Natural killer cell (primary cell): ENCODE measurements at regions not wholly inside any gene's neighbourhood (a gene's known extent, or its start where the extent isn't known, plus 50 kb on each side); places are given as distances from the start of the nearest gene placed in this dataset.
"Not testable (repeated sequence)": the region's sequence is repeated elsewhere in the genome, so short reads cannot be mapped to it uniquely, and the experiment has no call there.

Source experiments
- ATAC-seq, 3 donors: fragments of 150-1000 bp in 2 of 3; fragments of 200-7000 bp in 1 of 3; cut with Tn5 transposase; 1 replicate in 1 of 3; 2 replicates in 2 of 3; pipeline ENCODE4 v1.10.0; 2021; ENCODE audit warnings: mild to moderate bottlenecking in 2 of 3, moderate library complexity in 2 of 3
- DNase-seq, 2 donors: peaks; one replicate each; pipeline versions ENCODE4 v3.0.0 to v3.0.0-alpha.2; 2013 to 2021; ENCODE audit warnings: mixed read lengths in 1 of 2
- H3K27ac ChIP-seq: one replicate; pipeline ENCODE4 v1.5.1; 2013; ENCODE audit warnings: mild to moderate bottlenecking, low read length
- H3K27me3 ChIP-seq: one replicate; pipeline ENCODE4 v1.6.1; 2013; ENCODE audit warnings: low read length; ENCODE audit not compliant: control insufficient read depth, insufficient read depth
- H3K36me3 ChIP-seq: one replicate; pipeline ENCODE4 v1.6.1; 2013; ENCODE audit warnings: low read length; ENCODE audit not compliant: control insufficient read depth, insufficient read depth
- H3K4me1 ChIP-seq: one replicate; pipeline ENCODE4 v1.6.1; 2013; ENCODE audit warnings: low read length; ENCODE audit not compliant: control insufficient read depth, insufficient read depth
- H3K4me3 ChIP-seq: one replicate; pipeline ENCODE4 v1.5.1; 2013; ENCODE audit warnings: low read length
- H3K9me3 ChIP-seq: one replicate; pipeline ENCODE4 v1.6.1; 2013; ENCODE audit warnings: low read length; ENCODE audit not compliant: control insufficient read depth, insufficient read depth
- H3K27ac Mint-ChIP-seq, 2 donors: one replicate each; pipeline ENCODE4 v1.8.0; 2022; ENCODE audit warnings: mild to moderate bottlenecking in 2 of 2, mixed read lengths in 2 of 2, moderate library complexity in 1 of 2
- H3K27me3 Mint-ChIP-seq, 2 donors: one replicate each; pipeline ENCODE4 v1.8.0; 2022; ENCODE audit warnings: low read depth in 2 of 2, mixed read lengths in 2 of 2
- H3K36me3 Mint-ChIP-seq: one replicate; pipeline ENCODE4 v1.8.0; 2022; ENCODE audit warnings: mixed read lengths
- H3K4me1 Mint-ChIP-seq, 2 donors: one replicate each; pipeline ENCODE4 v1.8.0; 2022; ENCODE audit warnings: mixed read lengths in 2 of 2
- H3K4me3 Mint-ChIP-seq: one replicate; pipeline ENCODE4 v1.8.0; 2022; ENCODE audit warnings: mild to moderate bottlenecking, moderate library complexity, mixed read lengths
- H3K9me3 Mint-ChIP-seq, 2 donors: one replicate each; pipeline ENCODE4 v1.8.0; 2022; ENCODE audit warnings: mixed read lengths in 2 of 2
- CTCF ChIP-seq: fragments of 200-600 bp; IDR thresholded peaks from one replicate; pipeline ENCODE4 v1.8.0; 2022; ENCODE audit warnings: antibody characterized with exemption
- WGBS: methylation state at CpG from one replicate; pipeline ENCODE4 v1.1.7; 2013; ENCODE audit warnings: missing lambda C conversion rate; ENCODE audit not compliant: insufficient coverage; 5-methylcytosine and 5-hydroxymethylcytosine counted together
- intact Hi-C: fragments of 100-400 bp; cut with micrococcal nuclease; formaldehyde crosslinking; loops from one replicate; pipeline ENCODE4 v1.14.2; 2022

GRCh38 chrX:82764521-82764920 is 743.6 kb upstream of the POU3F4 start:
- H3K9me3 Mint-ChIP-seq, result peaks cover 2 to 14% of the 10 kb centered on the region in 2 donors
- no CpG with 5 or more reads among the region's 2 CpGs for WGBS
- no peaks in the 10 kb centered on the region for H3K27me3 Mint-ChIP-seq
- no peak overlapping the region for H3K4me3 ChIP-seq
- H3K36me3 ChIP-seq, result no peaks in the 10 kb centered on the region
- TF ChIP-seq CTCF, result no peak
- intact Hi-C loops, result no loop called here
- ATAC-seq (no peak), DNase-seq (no peak)
- H3K36me3 Mint-ChIP-seq, result no peaks in the 10 kb centered on the region
- no peak overlapping the region for H3K27ac Mint-ChIP-seq
- H3K4me1 Mint-ChIP-seq, result no peaks in the 10 kb centered on the region
- no peaks in the 10 kb centered on the region for H3K4me1 ChIP-seq
- H3K9me3 ChIP-seq, result no peaks in the 10 kb centered on the region
- H3K27me3 ChIP-seq, result no peaks in the 10 kb centered on the region
- H3K4me3 Mint-ChIP-seq, result no peak overlapping the region
- H3K27ac ChIP-seq, result no peak overlapping the region

- DNase-seq, result no peak
- intact Hi-C loops, result no loop called here
- H3K27me3 Mint-ChIP-seq, result no peaks in the 10 kb centered on the region
- no peak overlapping the region for H3K27ac Mint-ChIP-seq
- Histone ChIP-seq H3K9me3 (no peaks in the 10 kb centered on the region), H3K27me3 (no peaks in the 10 kb centered on the region), H3K4me1 (no peaks in the 10 kb centered on the region), H3K27ac (no peak overlapping the region), H3K4me3 (no peak overlapping the region), H3K36me3 (no peaks in the 10 kb centered on the region)
- ATAC-seq, result no peak
- no peaks in the 10 kb centered on the region for H3K36me3 Mint-ChIP-seq
- H3K9me3 Mint-ChIP-seq, result peaks cover 2 to 14% of the 10 kb centered on the region in 2 donors
- TF ChIP-seq CTCF, result no peak
- H3K4me1 Mint-ChIP-seq, result no peaks in the 10 kb centered on the region
- WGBS, result no CpG with 5 or more reads among the region's 1 CpG
- H3K4me3 Mint-ChIP-seq, result no peak overlapping the region
Measured at GRCh38 chrX:82765811-82766210, 742.3 kb upstream of the POU3F4 start.

GRCh38 chrX:82775426-82775825 is 732.7 kb upstream of the POU3F4 start:
- ATAC-seq, result no peak
- H3K4me1 Mint-ChIP-seq, result no peaks in the 10 kb centered on the region
- H3K4me3 Mint-ChIP-seq, result no peak overlapping the region
- intact Hi-C loops, result no loop called here
- TF ChIP-seq CTCF, result no peak
- H3K27ac Mint-ChIP-seq, result no peak overlapping the region
- Histone ChIP-seq H3K27ac (no peak overlapping the region), H3K9me3 (no peaks in the 10 kb centered on the region), H3K36me3 (no peaks in the 10 kb centered on the region), H3K4me3 (no peak overlapping the region), H3K4me1 (no peaks in the 10 kb centered on the region), H3K27me3 (no peaks in the 10 kb centered on the region)
- no peak for DNase-seq
- WGBS, result 56% methylated on average over 3 of the region's 3 CpGs
- no peaks in the 10 kb centered on the region for H3K36me3 Mint-ChIP-seq
- H3K9me3 Mint-ChIP-seq, result peaks cover 3 to 16% of the 10 kb centered on the region in 2 donors
- no peaks in the 10 kb centered on the region for H3K27me3 Mint-ChIP-seq

- Histone ChIP-seq H3K27ac (no peak overlapping the region), H3K36me3 (no peaks in the 10 kb centered on the region), H3K9me3 (no peaks in the 10 kb centered on the region), H3K4me1 (no peaks in the 10 kb centered on the region), H3K4me3 (no peak overlapping the region), H3K27me3 (no peaks in the 10 kb centered on the region)
- Mint-ChIP-seq H3K36me3 (no peaks in the 10 kb centered on the region), H3K9me3 (peaks cover 2 to 9% of the 10 kb centered on the region in 2 donors), H3K27ac (no peak overlapping the region), H3K4me1 (no peaks in the 10 kb centered on the region), H3K27me3 (no peaks in the 10 kb centered on the region), H3K4me3 (no peak overlapping the region)
- intact Hi-C loops, result no loop called here
- DNase-seq, result no peak
- no peak for TF ChIP-seq CTCF
- WGBS, result 69% methylated on average over 4 of the region's 4 CpGs
- no peak for ATAC-seq
Measured at GRCh38 chrX:82782014-82782413, 726.1 kb upstream of the POU3F4 start.

GRCh38 chrX:82812902-82813301 is 695.2 kb upstream of the POU3F4 start:
- H3K9me3 ChIP-seq, H3K4me3 Mint-ChIP-seq, intact Hi-C loops, H3K27ac ChIP-seq, H3K4me1 ChIP-seq, H3K4me3 ChIP-seq, H3K4me1 Mint-ChIP-seq, ATAC-seq, H3K27ac Mint-ChIP-seq, H3K36me3 Mint-ChIP-seq, H3K36me3 ChIP-seq, DNase-seq, H3K9me3 Mint-ChIP-seq, H3K27me3 Mint-ChIP-seq, H3K27me3 ChIP-seq: not testable (repeated sequence)
- 98% methylated on average over 4 of the region's 5 CpGs for WGBS
